ENCODE measurements at regions not wholly inside any gene's neighbourhood (a gene's known extent, or its start where the extent isn't known, plus 50 kb on each side); places are given as distances from the start of the nearest gene placed in this dataset.

GRCh38 chrX:23079347-23079746, 79.6 kb downstream of the DDX53 start:
- TF ChIP-seq POLR2A (IDR thresholded peaks at IDR 0.05) (no peak), CTCF (IDR thresholded peaks at IDR 0.05) (peak in 1 of 5 experiments; percentile 13)
